Gastroesophageal sphincter (tissue), 4 donors: ENCODE measurements at regions not wholly inside any gene's neighbourhood (a gene's known extent, or its start where the extent isn't known, plus 50 kb on each side); places are given as distances from the start of the nearest gene placed in this dataset.

Experiments used
- ATAC-seq: fragments of 150-250 bp; one replicate; pipeline ENCODE4 v1.9.1; 2016; ENCODE audit warnings: mild to moderate bottlenecking, moderate library complexity
- H3K27ac ChIP-seq, 4 donors: fragments of 200-600 bp; sonication (generic) in 3 of 4; 1 replicate in 3 of 4; 2 replicates in 1 of 4; pipeline ENCODE4 v1.5.1; 2016 to 2019
- H3K27me3 ChIP-seq: fragments of 200-600 bp; sonication (generic); one replicate; pipeline ENCODE4 v1.5.1; 2019
- H3K36me3 ChIP-seq, 2 donors: fragments of 200-600 bp; sonication (generic); one replicate each; pipeline ENCODE4 v1.5.1; 2019; ENCODE audit warnings: control low read depth in 1 of 2
- H3K4me1 ChIP-seq, 3 donors: fragments of 200-600 bp; sonication (generic); 1 replicate in 2 of 3; 2 replicates in 1 of 3; pipeline ENCODE4 v1.5.1; 2016 to 2019; ENCODE audit warnings: control low read depth in 2 of 3
- H3K4me3 ChIP-seq, 2 donors: fragments of 200-600 bp; sonication (generic); one replicate each; pipeline ENCODE4 v1.5.1; 2019; ENCODE audit warnings: mild to moderate bottlenecking in 1 of 2, moderate library complexity in 1 of 2
- H3K9me3 ChIP-seq, 3 donors: fragments of 200-600 bp; sonication (generic); one replicate each; pipeline ENCODE4 v1.5.1; 2017 to 2019; ENCODE audit warnings: control low read depth in 2 of 3
- CTCF ChIP-seq, 4 experiments: fragments of 200-600 bp in 2 of 4; fragments of 450-650 bp in 2 of 4; sonication (generic) in 1 of 4; IDR thresholded peaks; one replicate each; pipeline ENCODE4 v1.5.1; 2017 to 2019; ENCODE audit warnings: antibody characterized with exemption in 4 of 4, mild to moderate bottlenecking in 2 of 4, moderate library complexity in 2 of 4
- EP300 ChIP-seq: sonication (generic); formaldehyde crosslinking; IDR thresholded peaks from one replicate; pipeline ENCODE4 v1.6.1; 2017; ENCODE audit warnings: antibody characterized with exemption, mild to moderate bottlenecking
- POLR2A ChIP-seq, 2 donors: fragments of 450-650 bp; IDR thresholded peaks; one replicate each; pipeline ENCODE4 v1.6.1; 2017; ENCODE audit warnings: antibody characterized with exemption in 2 of 2, mild to moderate bottlenecking in 2 of 2, moderate library complexity in 1 of 2
- POLR2AphosphoS5 ChIP-seq: sonication (generic); formaldehyde crosslinking; IDR thresholded peaks from one replicate; pipeline ENCODE4 v1.6.1; 2017; ENCODE audit warnings: antibody characterized with exemption
- WGBS, 2 donors: methylation state at CpG; one replicate each; pipeline ENCODE4 v1.1.5; 2018; ENCODE audit warnings: low coverage in 1 of 2; 5-methylcytosine and 5-hydroxymethylcytosine counted together

- Histone ChIP-seq H3K27me3 (no peaks in the 10 kb centered on the region), H3K4me3 (no peak overlapping the region), H3K36me3 (no peaks in the 10 kb centered on the region), H3K4me1 (no peaks in the 10 kb centered on the region), H3K9me3 (no peaks in the 10 kb centered on the region), H3K27ac (no peak overlapping the region)
- WGBS, 2 donors = 42 to 63% methylated on average over 1 of the region's 1 CpG
- no peak for ATAC-seq
- TF ChIP-seq POLR2A (IDR thresholded peaks at IDR 0.05) (no peak), EP300 (no peak), CTCF (IDR thresholded peaks at IDR 0.05) (no peak)
Measured at GRCh38 chr5:7050986-7051385, 337.8 kb downstream of the TENT4A start.

- Histone ChIP-seq H3K4me1 (no peaks in the 10 kb centered on the region), H3K27ac (no peak overlapping the region), H3K27me3 (no peaks in the 10 kb centered on the region), H3K4me3 (no peak overlapping the region), H3K9me3 (no peaks in the 10 kb centered on the region), H3K36me3 (no peaks in the 10 kb centered on the region)
- no peak for ATAC-seq
- TF ChIP-seq CTCF (IDR thresholded peaks at IDR 0.05) = no peak
- no peak for TF ChIP-seq POLR2AphosphoS5
- no peak for TF ChIP-seq POLR2A (IDR thresholded peaks at IDR 0.05)
- no peak for TF ChIP-seq EP300
Measured at GRCh38 chr5:7053125-7053524, 339.9 kb downstream of the TENT4A start.

GRCh38 chr5:7053528-7054209, 340.4 kb downstream of the TENT4A start:
- Histone ChIP-seq H3K4me1 (no peaks in the 10 kb centered on the region), H3K4me3 (no peak overlapping the region), H3K36me3 (no peaks in the 10 kb centered on the region), H3K27me3 (no peaks in the 10 kb centered on the region), H3K27ac (no peak overlapping the region), H3K9me3 (no peaks in the 10 kb centered on the region)
- ATAC-seq = no peak
- no peak for TF ChIP-seq EP300
- WGBS, 2 donors = 73 to 78% methylated on average over 3 of the region's 3 CpGs

- Histone ChIP-seq H3K4me3 (no peak overlapping the region), H3K27me3 (peaks cover 10% of the 10 kb centered on the region), H3K36me3 (no peaks in the 10 kb centered on the region), H3K27ac (no peak overlapping the region), H3K9me3 (no peaks in the 10 kb centered on the region), H3K4me1 (no peaks in the 10 kb centered on the region)
- 74 to 81% methylated on average over 5 to 7 of the region's 10 CpGs for WGBS, 2 donors
- no peak for ATAC-seq
- TF ChIP-seq EP300 (no peak), POLR2AphosphoS5 (no peak), CTCF (IDR thresholded peaks at IDR 0.05) (no peak), POLR2A (IDR thresholded peaks at IDR 0.05) (no peak)
Measured at GRCh38 chr5:7066471-7067235, 329.3 kb upstream of the ADCY2 start.

- Histone ChIP-seq H3K36me3 (no peaks in the 10 kb centered on the region), H3K9me3 (no peaks in the 10 kb centered on the region), H3K4me3 (no peak overlapping the region), H3K27ac (no peak overlapping the region), H3K27me3 (peaks cover 10% of the 10 kb centered on the region), H3K4me1 (no peaks in the 10 kb centered on the region)
- no peak for TF ChIP-seq CTCF (IDR thresholded peaks at IDR 0.05)
- TF ChIP-seq POLR2AphosphoS5 = no peak
- no peak for TF ChIP-seq POLR2A (IDR thresholded peaks at IDR 0.05)
- TF ChIP-seq EP300 = no peak
- WGBS, 2 donors = no CpG with 5 or more reads among the region's 6 CpGs
- ATAC-seq = no peak
Measured at GRCh38 chr5:7068156-7068555, 327.8 kb upstream of the ADCY2 start.
